GM23338 (cell line): ENCODE measurements at regions not wholly inside any gene's neighbourhood (a gene's known extent, or its start where the extent isn't known, plus 50 kb on each side); places are given as distances from the start of the nearest gene placed in this dataset.

Source experiments
- ATAC-seq: fragments of 200-7000 bp; cut with Tn5 transposase; 3 replicates; pipeline ENCODE4 v1.9.1; 2020
- DNase-seq: peaks from one replicate; pipeline ENCODE4 v3.0.0-alpha.2; 2015; ENCODE audit warnings: low spot score
- H2AFZ ChIP-seq: fragments of 200-600 bp; sonication (generic); 2 replicates; pipeline ENCODE4 v1.8.0; 2016; ENCODE audit warnings: antibody characterized with exemption, mild to moderate bottlenecking, moderate library complexity
- H3F3A ChIP-seq: fragments of 200-600 bp; sonication (generic); replicated peaks from 2 replicates; pipeline ENCODE4 v1.8.0; 2017; ENCODE audit warnings: antibody characterized with exemption, mixed run types, low read depth
- H3K27ac ChIP-seq: fragments of 200-600 bp; sonication (generic); 2 replicates; pipeline ENCODE4 v1.6.1; 2016; ENCODE audit warnings: low read depth
- H3K27me3 ChIP-seq: fragments of 200-600 bp; sonication (generic); 2 replicates; pipeline ENCODE4 v1.8.0; 2016; ENCODE audit warnings: mild to moderate bottlenecking, mixed run types, moderate library complexity; ENCODE audit not compliant: insufficient read depth
- H3K36me3 ChIP-seq: fragments of 200-600 bp; sonication (generic); 2 replicates; pipeline ENCODE4 v1.8.0; 2016; ENCODE audit warnings: mild to moderate bottlenecking; ENCODE audit not compliant: insufficient read depth
- H3K4me1 ChIP-seq: fragments of 200-600 bp; sonication (generic); 2 replicates; pipeline ENCODE4 v1.8.0; 2016; ENCODE audit warnings: mild to moderate bottlenecking, moderate library complexity; ENCODE audit not compliant: insufficient read depth
- H3K4me2 ChIP-seq: fragments of 200-600 bp; sonication (generic); 2 replicates; pipeline ENCODE4 v1.7.1; 2017; ENCODE audit warnings: mixed run types
- H3K4me3 ChIP-seq: fragments of 200-600 bp; sonication (generic); 2 replicates; pipeline ENCODE4 v1.6.1; 2016; ENCODE audit warnings: mixed run types
- H3K79me2 ChIP-seq: fragments of 200-600 bp; sonication (generic); replicated peaks from 2 replicates; pipeline ENCODE4 v1.8.0; 2017; ENCODE audit warnings: mild to moderate bottlenecking; ENCODE audit not compliant: insufficient read depth
- H3K9me2 ChIP-seq: fragments of 200-600 bp; sonication (generic); 2 replicates; pipeline ENCODE4 v1.8.0; 2017; ENCODE audit not compliant: insufficient read depth
- H4K20me1 ChIP-seq: fragments of 200-600 bp; sonication (generic); replicated peaks from 2 replicates; pipeline ENCODE4 v1.8.0; 2017; ENCODE audit warnings: mild to moderate bottlenecking; ENCODE audit not compliant: insufficient read depth
- H3K27ac Mint-ChIP-seq: 2 replicates; pipeline ENCODE4 v1.8.0; 2020; ENCODE audit warnings: inconsistent platforms, mild to moderate bottlenecking, moderate library complexity, mixed read lengths
- H3K27me3 Mint-ChIP-seq: 3 replicates; pipeline ENCODE4 v1.8.0; 2022; ENCODE audit warnings: low read depth, mild to moderate bottlenecking, moderate library complexity, mixed read lengths, inconsistent platforms; ENCODE audit not compliant: insufficient read depth, poor library complexity
- H3K36me3 Mint-ChIP-seq: 3 replicates; pipeline ENCODE4 v1.8.0; 2021; ENCODE audit warnings: low read depth, mild to moderate bottlenecking, inconsistent platforms, moderate library complexity, mixed read lengths
- H3K4me1 Mint-ChIP-seq: 3 replicates; pipeline ENCODE4 v1.8.0; 2020; ENCODE audit warnings: mild to moderate bottlenecking, inconsistent platforms, mixed read lengths
- H3K4me3 Mint-ChIP-seq: 3 replicates; pipeline ENCODE4 v1.8.0; 2021; ENCODE audit warnings: moderate library complexity, mild to moderate bottlenecking, inconsistent platforms, mixed read lengths
- H3K9me3 Mint-ChIP-seq: 3 replicates; pipeline ENCODE4 v1.8.0; 2020; ENCODE audit warnings: moderate library complexity, mild to moderate bottlenecking, inconsistent platforms, mixed read lengths
- CREB1 ChIP-seq: fragments of 250-450 bp; sonication (Bioruptor Pico); IDR thresholded peaks from 2 replicates; pipeline ENCODE4 v1.5.0; 2020; ENCODE audit warnings: low read depth, mild to moderate bottlenecking, moderate library complexity
- EZH2 ChIP-seq: fragments of 200-600 bp; sonication (generic); IDR thresholded peaks from one replicate; pipeline ENCODE4 v1.8.0; 2017; ENCODE audit warnings: antibody characterized with exemption, mild to moderate bottlenecking, low read depth; ENCODE audit not compliant: unreplicated experiment
- EZH2phosphoT487 ChIP-seq: fragments of 200-600 bp; sonication (generic); IDR thresholded peaks from one replicate; pipeline ENCODE4 v1.8.1; 2018; ENCODE audit warnings: antibody characterized with exemption; ENCODE audit not compliant: unreplicated experiment
- JUNB ChIP-seq: IDR thresholded peaks from one replicate; pipeline ENCODE4 v1.6.1; 2016; ENCODE audit warnings: antibody characterized with exemption; ENCODE audit not compliant: unreplicated experiment
- NANOG ChIP-seq: IDR thresholded peaks from 2 replicates; pipeline ENCODE4 v1.6.1; 2016; ENCODE audit warnings: antibody characterized with exemption, borderline replicate concordance
- STAT1 ChIP-seq: IDR thresholded peaks from one replicate; pipeline ENCODE4 v1.6.1; 2016; ENCODE audit warnings: antibody characterized with exemption; ENCODE audit not compliant: unreplicated experiment
- ZNF331 ChIP-seq: fragments of 250-450 bp; sonication (Bioruptor Pico); IDR thresholded peaks from 2 replicates; pipeline ENCODE4 v1.5.0; 2020; ENCODE audit warnings: low read depth, mild to moderate bottlenecking, moderate library complexity
- ZNF462 ChIP-seq: fragments of 250-450 bp; sonication (Bioruptor Pico); IDR thresholded peaks from 2 replicates; pipeline ENCODE4 v1.5.0; 2020; ENCODE audit warnings: mild to moderate bottlenecking, moderate library complexity
- TF ChIP-seq, protein P1 (sequence below): IDR thresholded peaks from one replicate; pipeline ENCODE4 v1.6.1; 2018; ENCODE audit warnings: antibody characterized with exemption; ENCODE audit not compliant: unreplicated experiment

DNA sequence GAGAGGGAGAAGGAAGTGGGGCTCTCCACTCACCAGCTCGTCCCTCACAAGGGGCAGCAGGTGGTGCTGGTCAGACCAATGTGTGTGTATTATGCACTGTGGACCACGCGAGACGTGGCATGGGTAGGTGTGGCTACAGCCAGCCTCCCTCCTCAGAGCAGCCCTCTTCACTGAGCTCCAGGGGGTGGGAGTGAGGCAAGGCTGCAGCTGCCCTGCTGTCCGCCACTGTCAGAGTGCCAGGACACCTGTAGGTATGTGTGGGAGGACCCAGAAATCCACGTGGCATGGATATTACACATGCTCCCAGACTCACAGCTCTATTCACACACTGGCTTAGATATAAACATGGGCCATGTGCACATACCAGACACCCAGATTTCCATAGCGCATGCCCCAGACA is 90.3 kb downstream of the VEGFA start:
- ATAC-seq (no peak), DNase-seq (no peak)
- no peak overlapping the region for H3K27ac Mint-ChIP-seq
- H3K27me3 Mint-ChIP-seq: peaks cover 8% of the 10 kb centered on the region
- Histone ChIP-seq H2AFZ (no peak overlapping the region; the same call in 1 of the 2 replicates), H3F3A (no peaks in the 10 kb centered on the region), H3K27me3 (no peaks in the 10 kb centered on the region), H3K36me3 (no peaks in the 10 kb centered on the region), H3K4me1 (no peaks in the 10 kb centered on the region), H3K79me2 (no peaks in the 10 kb centered on the region), H3K4me3 (no peak overlapping the region), H4K20me1 (no peaks in the 10 kb centered on the region), H3K9me2 (no peaks in the 10 kb centered on the region), H3K4me2 (no peak overlapping the region), H3K27ac (no peak overlapping the region)
- no peaks in the 10 kb centered on the region for H3K9me3 Mint-ChIP-seq
- H3K4me3 Mint-ChIP-seq: no peak overlapping the region
- no peaks in the 10 kb centered on the region for H3K36me3 Mint-ChIP-seq
- TF ChIP-seq CREB1 (CRISPR knock-in tag): no peak
- TF ChIP-seq, protein P1, sequence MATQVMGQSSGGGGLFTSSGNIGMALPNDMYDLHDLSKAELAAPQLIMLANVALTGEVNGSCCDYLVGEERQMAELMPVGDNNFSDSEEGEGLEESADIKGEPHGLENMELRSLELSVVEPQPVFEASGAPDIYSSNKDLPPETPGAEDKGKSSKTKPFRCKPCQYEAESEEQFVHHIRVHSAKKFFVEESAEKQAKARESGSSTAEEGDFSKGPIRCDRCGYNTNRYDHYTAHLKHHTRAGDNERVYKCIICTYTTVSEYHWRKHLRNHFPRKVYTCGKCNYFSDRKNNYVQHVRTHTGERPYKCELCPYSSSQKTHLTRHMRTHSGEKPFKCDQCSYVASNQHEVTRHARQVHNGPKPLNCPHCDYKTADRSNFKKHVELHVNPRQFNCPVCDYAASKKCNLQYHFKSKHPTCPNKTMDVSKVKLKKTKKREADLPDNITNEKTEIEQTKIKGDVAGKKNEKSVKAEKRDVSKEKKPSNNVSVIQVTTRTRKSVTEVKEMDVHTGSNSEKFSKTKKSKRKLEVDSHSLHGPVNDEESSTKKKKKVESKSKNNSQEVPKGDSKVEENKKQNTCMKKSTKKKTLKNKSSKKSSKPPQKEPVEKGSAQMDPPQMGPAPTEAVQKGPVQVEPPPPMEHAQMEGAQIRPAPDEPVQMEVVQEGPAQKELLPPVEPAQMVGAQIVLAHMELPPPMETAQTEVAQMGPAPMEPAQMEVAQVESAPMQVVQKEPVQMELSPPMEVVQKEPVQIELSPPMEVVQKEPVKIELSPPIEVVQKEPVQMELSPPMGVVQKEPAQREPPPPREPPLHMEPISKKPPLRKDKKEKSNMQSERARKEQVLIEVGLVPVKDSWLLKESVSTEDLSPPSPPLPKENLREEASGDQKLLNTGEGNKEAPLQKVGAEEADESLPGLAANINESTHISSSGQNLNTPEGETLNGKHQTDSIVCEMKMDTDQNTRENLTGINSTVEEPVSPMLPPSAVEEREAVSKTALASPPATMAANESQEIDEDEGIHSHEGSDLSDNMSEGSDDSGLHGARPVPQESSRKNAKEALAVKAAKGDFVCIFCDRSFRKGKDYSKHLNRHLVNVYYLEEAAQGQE: no peak
- no peak for TF ChIP-seq JUNB
- H3K4me1 Mint-ChIP-seq: peaks cover 24% of the 10 kb centered on the region

DNA sequence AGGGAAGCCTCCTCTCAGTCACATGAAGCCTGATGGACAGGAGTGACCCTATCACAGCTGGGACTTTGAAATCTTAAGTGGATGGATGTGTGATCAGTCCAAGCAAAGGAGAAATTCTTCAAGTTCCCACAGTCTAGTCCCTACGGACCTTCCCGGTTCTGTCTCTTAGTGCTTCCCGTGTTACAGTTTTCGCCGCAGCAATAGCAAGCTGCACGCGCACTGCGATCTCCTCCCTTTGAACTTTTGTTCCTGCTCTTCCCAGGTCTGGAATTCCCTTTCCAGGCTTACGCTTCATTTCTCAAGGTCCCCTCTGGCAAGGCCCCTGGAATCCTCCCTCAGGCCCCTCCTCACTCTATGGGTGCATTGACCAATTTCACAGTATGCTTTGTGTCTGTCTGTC is 89.2 kb downstream of the VEGFA start:
- Mint-ChIP-seq H3K9me3 (no peaks in the 10 kb centered on the region), H3K36me3 (no peaks in the 10 kb centered on the region), H3K4me3 (no peak overlapping the region), H3K27ac (no peak overlapping the region), H3K4me1 (peaks cover 14% of the 10 kb centered on the region), H3K27me3 (peaks cover 3% of the 10 kb centered on the region)
- Histone ChIP-seq H4K20me1 (no peaks in the 10 kb centered on the region), H2AFZ (no peak overlapping the region), H3K36me3 (no peaks in the 10 kb centered on the region), H3F3A (no peaks in the 10 kb centered on the region), H3K4me2 (no peak overlapping the region), H3K27ac (no peak overlapping the region), H3K4me3 (no peak overlapping the region), H3K79me2 (no peaks in the 10 kb centered on the region), H3K27me3 (no peaks in the 10 kb centered on the region), H3K4me1 (no peaks in the 10 kb centered on the region), H3K9me2 (no peaks in the 10 kb centered on the region)
- no peak for ATAC-seq
- DNase-seq: no peak
- TF ChIP-seq EZH2 (no peak), ZNF462 (CRISPR knock-in tag) (no peak), EZH2phosphoT487 (no peak), ZNF331 (CRISPR knock-in tag) (no peak), CREB1 (CRISPR knock-in tag) (no peak), STAT1 (no peak), NANOG (no peak), JUNB (no peak)
- TF ChIP-seq, protein P1: no peak
